HTR-8/SVneo (cell line): ENCODE measurements at regions not wholly inside any gene's neighbourhood (a gene's known extent, or its start where the extent isn't known, plus 50 kb on each side); places are given as distances from the start of the nearest gene placed in this dataset.

Experiments
- DNase-seq: peaks from one replicate; pipeline ENCODE4 v3.0.0; 2011; ENCODE audit warnings: low spot score, mixed read lengths; ENCODE audit not compliant: insufficient read length
- FAIRE-seq: peaks from 2 replicates; lab custom pipeline; 2011; peaks lifted over from hg19 to GRCh38; lab: Jason Lieb, UNC

GRCh38 chr1:80453775-80454174 is 1347.0 kb upstream of the ADGRL2 start:
- DNase-seq (no peak), FAIRE-seq (no peak)

- DNase-seq (no peak), FAIRE-seq (no peak)
Observed at GRCh38 chr1:80450711-80451110, 1350.0 kb upstream of the ADGRL2 start.

DNA sequence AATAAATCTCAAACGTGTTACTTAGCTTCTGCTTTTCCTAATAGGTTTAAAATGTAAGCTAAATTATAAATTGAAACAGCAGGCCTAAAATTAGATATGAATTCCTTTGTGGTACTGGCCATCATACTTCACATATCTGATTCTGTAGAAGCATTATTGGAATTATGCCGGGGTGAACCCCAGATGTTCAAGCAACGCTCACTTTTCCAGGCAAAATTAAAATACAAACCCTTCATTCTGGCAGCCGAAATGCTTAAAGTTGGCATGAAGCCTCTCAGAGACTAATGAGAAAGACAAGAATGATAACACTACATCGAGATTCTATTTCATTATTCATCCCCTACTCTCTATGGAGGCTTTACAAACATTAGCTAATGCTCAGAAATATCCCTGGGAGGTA is 1352.7 kb upstream of the ADGRL2 start:
- FAIRE-seq, result no peak

GRCh38 chr1:80447526-80447925 is 1353.2 kb upstream of the ADGRL2 start:
- FAIRE-seq (no peak), DNase-seq (no peak)

More for the DNA sequence above, 1352.7 kb upstream of the ADGRL2 start:
- DNase-seq, result no peak

- FAIRE-seq, result no peak
- DNase-seq, result peak; percentile 1
Observed at GRCh38 chr1:80445033-80445432, 1355.7 kb upstream of the ADGRL2 start.

- DNase-seq (no peak), FAIRE-seq (no peak)
Observed at GRCh38 chr1:80444171-80444570, 1356.6 kb upstream of the ADGRL2 start.

DNA sequence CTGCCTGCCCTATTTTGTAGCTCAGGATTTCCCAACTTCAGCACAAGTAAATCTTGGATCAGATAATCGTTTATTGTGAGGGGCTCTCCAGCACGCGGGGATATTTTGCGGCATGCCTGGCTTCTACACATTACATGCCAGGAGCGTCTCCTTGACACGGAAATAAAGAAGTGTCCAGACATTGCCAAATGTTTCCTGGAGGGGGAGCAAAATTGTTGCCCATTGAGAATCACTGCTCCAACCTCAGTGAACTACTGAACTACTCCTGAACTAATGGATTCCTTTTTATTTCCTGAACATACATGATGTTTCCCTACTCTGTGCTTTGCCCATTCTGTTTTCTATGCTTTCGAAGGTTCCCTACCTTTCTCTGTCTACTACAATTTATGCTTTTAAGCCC is 1359.1 kb upstream of the ADGRL2 start:
- DNase-seq, result no peak
- no peak for FAIRE-seq

GRCh38 chr1:80436851-80437250 is 1363.9 kb upstream of the ADGRL2 start:
- FAIRE-seq, result no peak

GRCh38 chr1:80427881-80428280 is 1372.9 kb upstream of the ADGRL2 start:
- DNase-seq, result no peak
- FAIRE-seq, result no peak

More at GRCh38 chr1:80436851-80437250, 1363.9 kb upstream of the ADGRL2 start:
- DNase-seq, result no peak

GRCh38 chr1:80424249-80424648 is 1376.5 kb upstream of the ADGRL2 start:
- no peak for FAIRE-seq

DNA sequence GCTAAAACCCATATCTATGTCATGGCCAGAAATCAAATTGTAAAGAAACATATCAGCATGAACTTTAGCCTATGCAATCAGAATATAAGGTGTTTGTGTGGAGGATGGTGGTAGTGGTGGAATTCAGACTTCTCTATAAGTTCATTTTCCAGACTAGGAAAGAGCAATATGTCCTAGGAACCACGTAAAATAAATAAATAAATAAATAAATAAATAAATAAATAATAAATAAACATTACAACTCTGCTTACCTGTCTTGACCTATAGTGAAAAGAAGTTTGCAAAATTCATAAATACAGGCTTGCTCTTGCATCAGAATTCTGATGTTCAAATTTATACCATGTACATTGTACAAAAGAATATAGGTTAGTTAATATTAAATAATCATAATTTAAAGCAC is 1382.6 kb upstream of the ADGRL2 start:
- no peak for FAIRE-seq
- no peak for DNase-seq

More at GRCh38 chr1:80424249-80424648, 1376.5 kb upstream of the ADGRL2 start:
- no peak for DNase-seq

DNA sequence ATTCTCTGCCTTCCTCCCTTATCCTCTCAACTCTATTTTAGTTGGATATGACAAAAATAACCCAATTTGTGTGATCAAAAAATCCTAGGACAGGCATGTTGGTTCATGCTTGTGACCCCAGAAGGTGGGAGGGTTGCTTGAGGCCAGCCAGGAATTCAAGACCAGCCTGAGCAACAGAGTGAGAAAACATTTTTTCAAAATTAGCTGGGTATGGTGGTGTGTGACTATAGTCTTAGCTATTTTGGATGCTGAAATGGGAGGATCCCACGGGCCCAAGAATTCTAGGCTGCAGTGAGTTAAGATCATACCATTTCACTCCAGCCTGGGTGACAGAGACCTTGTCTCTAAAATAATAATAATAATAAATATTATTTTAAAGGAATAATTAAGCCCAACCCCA is 1383.1 kb upstream of the ADGRL2 start:
- DNase-seq, result peak; percentile 0
- no peak for FAIRE-seq

- DNase-seq (no peak), FAIRE-seq (no peak)
Observed at GRCh38 chr1:80413969-80414368, 1386.8 kb upstream of the ADGRL2 start.

- FAIRE-seq, result no peak
Observed at GRCh38 chr1:80410233-80410632, 1390.5 kb upstream of the ADGRL2 start.

DNA sequence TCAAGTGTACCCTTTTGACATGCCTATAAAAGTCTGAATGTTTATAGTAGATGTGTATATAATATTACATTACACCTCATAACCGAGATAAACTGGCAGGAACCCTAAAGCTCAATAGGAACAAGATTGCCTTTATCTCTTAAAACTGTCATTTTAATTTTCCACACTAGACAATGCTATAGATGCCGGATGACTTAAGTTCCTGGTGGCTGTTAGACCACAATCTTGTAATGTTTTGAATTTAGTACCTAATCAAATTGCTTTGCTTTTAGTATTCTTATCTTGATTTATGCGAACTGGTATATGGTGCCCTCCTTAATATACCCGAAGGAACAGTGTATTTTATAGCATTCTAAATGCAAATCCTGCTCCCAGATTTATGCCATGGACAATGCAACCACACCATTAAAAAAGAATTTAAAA is 1397.0 kb upstream of the ADGRL4 start:
- FAIRE-seq (no peak), DNase-seq (no peak)

More at GRCh38 chr1:80410233-80410632, 1390.5 kb upstream of the ADGRL2 start:
- DNase-seq, result no peak

GRCh38 chr1:80402625-80403024 is 1396.1 kb upstream of the ADGRL4 start:
- DNase-seq (no peak), FAIRE-seq (no peak)

DNA sequence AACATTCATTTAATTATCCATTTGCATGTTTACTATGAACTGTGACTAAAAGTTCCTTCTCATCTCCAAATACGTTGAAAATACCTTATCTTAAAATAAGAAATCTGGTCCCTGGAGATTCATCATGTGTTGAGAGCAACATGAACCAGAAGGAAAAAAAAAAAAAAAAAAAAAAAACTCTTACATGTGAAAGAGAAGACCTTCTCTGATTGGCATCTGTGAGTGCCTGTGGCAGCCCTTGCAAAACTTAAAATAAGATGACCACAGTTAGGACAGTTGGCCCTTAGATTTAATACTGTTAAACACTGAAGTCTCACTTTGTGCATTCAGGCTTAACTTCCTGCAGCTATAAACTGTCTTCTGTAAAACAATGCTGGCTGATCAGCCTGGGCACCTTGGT is 1395.2 kb upstream of the ADGRL4 start:
- no peak for DNase-seq
- no peak for FAIRE-seq

GRCh38 chr1:80392529-80392928 is 1386.0 kb upstream of the ADGRL4 start:
- no peak for FAIRE-seq

DNA sequence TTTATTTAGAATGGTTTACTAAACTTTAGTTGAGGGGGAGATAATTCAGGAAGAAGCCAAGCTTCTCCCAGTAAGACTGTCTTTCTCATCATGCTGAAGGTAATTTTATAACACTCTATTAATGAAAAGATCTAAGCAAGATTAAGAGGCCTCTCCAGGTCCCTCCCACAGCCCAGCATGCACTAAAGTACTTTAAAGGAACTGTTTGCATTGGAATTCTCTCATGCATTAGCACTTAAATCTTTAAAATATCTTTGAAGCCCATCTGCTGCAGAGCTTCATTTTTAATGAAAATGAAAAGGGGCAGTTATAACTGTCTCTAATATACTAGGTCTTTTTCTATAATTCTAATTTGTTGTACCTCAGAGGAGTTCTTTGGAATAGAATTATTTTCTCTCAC is 1379.1 kb upstream of the ADGRL4 start:
- FAIRE-seq, result no peak

More at GRCh38 chr1:80392529-80392928, 1386.0 kb upstream of the ADGRL4 start:
- DNase-seq, result no peak

GRCh38 chr1:80384959-80385358 is 1378.4 kb upstream of the ADGRL4 start:
- DNase-seq (no peak), FAIRE-seq (no peak)

More for the DNA sequence above, 1379.1 kb upstream of the ADGRL4 start:
- DNase-seq, result no peak

GRCh38 chr1:80384083-80384830 is 1377.7 kb upstream of the ADGRL4 start:
- no peak for DNase-seq
- no peak for FAIRE-seq

GRCh38 chr1:80375662-80376061 is 1369.1 kb upstream of the ADGRL4 start:
- FAIRE-seq (no peak), DNase-seq (peak; percentile 7)
